ENCODE measurements at regions not wholly inside any gene's neighbourhood (a gene's known extent, or its start where the extent isn't known, plus 50 kb on each side); places are given as distances from the start of the nearest gene placed in this dataset.

DNA sequence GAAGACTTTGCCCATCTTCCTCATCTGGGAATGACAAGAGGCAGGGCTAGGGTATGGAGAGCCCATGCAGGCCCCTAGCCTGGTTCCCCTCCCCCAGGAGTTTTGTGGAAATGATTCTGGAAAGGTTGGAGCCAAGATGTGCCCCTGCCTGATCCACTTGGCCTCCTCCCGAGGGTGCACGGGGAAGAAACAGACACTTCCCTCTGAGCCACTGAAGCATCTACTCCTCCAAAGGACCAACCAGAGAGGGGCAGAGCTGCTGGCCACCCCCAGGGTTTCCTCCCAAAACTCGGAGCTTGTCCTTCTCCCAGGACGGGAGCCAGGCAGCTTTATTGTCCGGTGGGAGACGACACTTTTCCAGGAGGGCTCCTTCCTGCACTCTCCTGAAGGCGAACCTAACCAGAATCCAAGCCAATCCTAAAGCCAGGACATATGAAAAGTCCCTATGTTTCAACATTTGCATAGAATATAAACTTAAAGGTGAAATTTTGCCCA, 149.2 kb upstream of the COPS8 start:
- TF ChIP-seq CTCF (conservative IDR thresholded peaks at IDR 0.05) (no peak), EZH2 (IDR thresholded peaks at IDR 0.05; ENCODE audit: low read depth) (no peak)
